Limb (tissue), 2 donors: ENCODE measurements at regions not wholly inside any gene's neighbourhood (a gene's known extent, or its start where the extent isn't known, plus 50 kb on each side); places are given as distances from the start of the nearest gene placed in this dataset.
"Not testable (repeated sequence)": the region's sequence is repeated elsewhere in the genome, so short reads cannot be mapped to it uniquely, and the experiment has no call there.

Source experiments
- DNase-seq, 2 donors: peaks; one replicate each; pipeline ENCODE4 v3.0.0-alpha.2; 2016; ENCODE audit errors: extremely low spot score in 2 of 2

- peak in 1 of 2 donors; percentile 67 for DNase-seq
These were observed 156.6 kb upstream of the CTSO start for GRCh38 chr4:156109943-156110900.

GRCh38 chr4:156109087-156109486, 155.4 kb upstream of the CTSO start:
- DNase-seq: not testable (repeated sequence)

GRCh38 chr4:156103311-156103710, 149.6 kb upstream of the CTSO start:
- DNase-seq: no peak

GRCh38 chr4:156102411-156102810, 148.7 kb upstream of the CTSO start:
- DNase-seq: no peak

- DNase-seq: peak in 1 of 2 donors; percentile 53
These were observed 147.9 kb upstream of the CTSO start for GRCh38 chr4:156101571-156101970.

DNA sequence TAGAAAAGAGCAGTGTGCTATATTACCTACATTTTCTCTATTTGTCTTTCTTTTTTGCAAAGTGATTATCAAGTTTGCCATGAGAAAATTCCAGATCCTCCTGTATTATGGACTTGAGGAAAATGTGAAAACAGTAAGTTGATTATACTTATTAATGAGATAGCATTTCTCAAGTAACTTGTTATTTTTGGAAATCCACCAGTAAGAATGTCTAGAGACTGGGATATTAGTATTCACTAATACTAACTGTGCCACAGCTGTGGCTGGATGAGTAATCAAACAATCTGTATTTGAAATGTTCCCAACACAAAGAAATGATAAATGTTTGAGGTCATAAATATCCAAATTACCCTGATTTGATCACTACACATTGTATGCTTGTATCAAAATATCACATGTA, 147.0 kb upstream of the CTSO start:
- DNase-seq: no peak

- no peak for DNase-seq
These were observed 145.1 kb upstream of the CTSO start for GRCh38 chr4:156098805-156099204.

DNA sequence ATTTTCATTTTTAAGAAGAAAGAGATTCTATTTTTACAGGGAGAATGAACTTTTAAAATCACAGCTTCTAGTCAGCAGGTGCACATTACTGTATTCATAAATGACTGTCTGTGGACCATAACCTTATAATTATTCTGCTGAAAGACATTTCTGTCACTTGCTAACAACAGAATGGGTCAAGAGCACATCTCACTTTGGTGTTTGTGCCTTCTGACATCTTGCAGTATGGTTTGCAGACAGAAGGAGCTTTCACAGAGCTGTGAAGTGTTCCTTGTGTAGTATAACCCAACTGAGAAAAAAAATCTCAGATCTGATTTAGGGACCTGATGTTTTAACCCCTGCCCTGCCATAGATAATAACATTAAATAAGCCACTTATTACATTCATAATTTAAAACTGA, 131.4 kb upstream of the CTSO start:
- no peak for DNase-seq

DNA sequence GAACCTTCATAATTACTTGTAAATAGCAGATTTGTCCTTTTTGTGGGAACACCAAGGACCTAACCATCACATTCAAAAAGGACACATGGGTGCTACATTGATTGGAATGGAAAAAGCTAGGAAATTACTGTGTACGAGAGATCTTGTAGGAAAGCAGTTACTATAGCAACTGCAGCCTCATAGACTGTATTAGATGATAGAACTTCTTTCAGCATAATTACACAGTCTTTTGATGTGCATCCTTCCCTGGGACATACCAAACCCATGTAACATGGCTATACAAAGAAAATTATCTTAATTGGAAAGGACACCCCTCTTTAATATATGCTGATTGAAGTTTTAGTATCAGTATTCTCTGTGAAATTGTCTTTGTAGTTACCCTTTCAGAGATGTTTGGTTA, 130.7 kb upstream of the CTSO start:
- DNase-seq: no peak

DNA sequence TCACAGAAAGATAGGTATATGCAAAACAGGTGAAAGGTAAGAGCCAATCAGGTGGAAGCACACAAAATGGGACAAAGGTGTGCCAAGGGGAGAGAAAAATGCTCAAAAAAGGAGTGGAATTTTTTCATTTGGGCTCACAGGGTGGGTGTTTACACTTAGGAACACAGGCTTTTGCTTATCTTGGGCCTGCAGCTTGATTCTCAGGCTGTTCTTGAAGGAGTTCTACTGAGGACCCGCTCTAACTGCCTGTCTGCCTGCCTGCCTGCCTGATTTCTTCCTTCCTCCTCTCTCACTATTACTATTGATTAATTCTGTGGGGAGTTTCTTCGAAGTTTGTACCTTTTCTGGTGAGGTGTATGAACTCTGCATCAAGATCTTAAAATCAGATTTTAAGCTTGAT, 120.3 kb upstream of the CTSO start:
- no peak for DNase-seq

GRCh38 chr4:156060661-156061060, 107.0 kb upstream of the CTSO start:
- DNase-seq: no peak

DNA sequence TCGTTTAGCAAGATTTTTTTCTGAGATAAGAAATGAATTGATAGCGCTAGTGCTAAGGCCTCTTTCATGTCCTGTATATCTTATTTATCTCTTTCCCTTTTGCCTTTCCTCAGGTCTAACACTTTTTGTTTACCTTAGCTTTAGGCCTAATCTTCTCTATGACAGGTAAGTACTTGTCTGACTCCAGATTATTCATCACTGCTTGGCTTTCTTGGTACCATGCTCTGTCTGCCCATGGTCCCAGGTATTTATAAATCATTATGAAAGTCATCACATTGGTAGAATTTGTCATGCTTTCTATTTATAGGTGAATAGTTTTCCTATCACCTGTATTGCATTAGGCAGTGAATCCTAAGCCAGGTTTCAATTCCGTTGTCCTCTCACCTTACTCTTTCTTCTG, 99.5 kb upstream of the CTSO start:
- DNase-seq: no peak

DNA sequence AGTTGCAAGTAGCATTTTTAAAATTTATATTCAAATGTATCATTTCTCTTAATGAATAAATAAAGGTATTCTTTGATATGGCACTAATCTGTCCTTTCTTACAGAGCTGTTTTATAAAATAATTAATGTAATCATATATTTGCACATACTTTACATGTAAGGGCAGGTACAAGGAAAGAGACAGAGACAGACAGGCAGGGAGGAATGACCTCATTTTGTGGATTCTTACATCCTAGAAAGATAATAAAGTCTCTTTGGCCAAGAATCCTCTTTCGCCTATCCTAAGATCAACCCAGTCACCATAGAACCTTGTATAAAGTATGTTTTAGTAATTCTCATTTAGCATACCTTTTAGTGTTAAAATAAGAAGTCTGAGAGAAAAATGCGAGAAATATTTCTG, 98.5 kb upstream of the CTSO start:
- no peak for DNase-seq

DNA sequence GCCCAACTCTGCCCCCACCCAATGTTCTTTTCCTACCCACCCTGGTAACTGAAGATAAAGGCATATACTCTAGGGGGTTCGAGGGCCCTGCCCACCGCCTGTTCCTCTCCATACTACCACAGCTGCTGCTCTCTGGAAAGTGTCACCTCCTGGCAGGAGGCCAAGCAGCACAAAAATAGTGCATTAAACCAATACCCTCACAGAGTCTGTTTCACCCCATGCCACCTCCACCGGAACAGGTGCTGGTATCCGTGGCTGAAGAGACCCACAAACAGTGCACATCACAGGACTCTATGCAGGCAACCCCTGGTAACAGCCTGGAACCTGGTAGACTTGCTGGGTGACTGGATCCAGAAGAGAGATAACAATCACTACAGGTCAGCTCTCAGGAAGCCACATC, 85.1 kb upstream of the CTSO start:
- peak in 1 of 2 donors; percentile 56 for DNase-seq

GRCh38 chr4:156036496-156036895, 82.8 kb upstream of the CTSO start:
- no peak for DNase-seq

GRCh38 chr4:156029691-156030090, 76.0 kb upstream of the CTSO start:
- no peak for DNase-seq

GRCh38 chr4:156021298-156021697, 67.6 kb upstream of the CTSO start:
- no peak for DNase-seq

DNA sequence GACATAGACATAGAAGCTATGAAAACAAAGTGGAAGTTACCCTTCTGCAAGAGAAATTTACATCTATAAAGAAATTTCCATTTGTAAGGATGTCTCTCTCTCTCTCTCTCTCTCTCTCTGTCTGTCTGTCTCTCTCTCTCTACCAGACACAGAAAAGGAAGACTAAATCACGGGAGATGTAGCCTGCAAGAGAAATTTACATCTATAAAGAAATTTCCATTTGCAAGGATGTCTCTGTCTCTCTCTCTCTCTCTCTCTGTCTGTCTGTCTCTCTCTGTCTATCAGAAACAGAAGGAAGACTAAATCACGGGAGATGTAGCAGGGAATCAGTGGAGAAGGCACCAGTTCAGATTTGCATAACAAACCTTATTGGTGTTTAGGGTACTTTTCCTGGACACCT, 65.6 kb upstream of the CTSO start:
- no peak for DNase-seq

- DNase-seq: no peak
These were observed 64.7 kb upstream of the CTSO start for GRCh38 chr4:156018383-156018782.

DNA sequence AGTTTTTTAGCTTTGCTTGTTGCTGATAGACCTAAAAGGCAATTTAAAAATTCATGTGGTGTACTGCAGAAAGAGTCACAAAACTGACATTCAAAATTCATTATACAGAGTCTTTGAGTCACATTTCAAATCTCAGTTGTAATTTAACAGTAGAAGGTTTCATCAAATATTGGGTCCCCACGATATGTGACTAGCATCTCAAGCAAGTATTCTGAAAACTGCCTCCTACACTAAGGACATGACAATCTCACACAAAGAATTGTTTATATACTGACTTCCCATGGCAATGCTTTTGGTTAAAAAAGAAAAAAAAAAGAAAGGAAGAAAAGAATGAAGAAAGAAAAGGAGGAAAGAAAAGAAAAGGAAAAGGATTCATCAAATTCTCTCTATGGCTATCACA, 62.1 kb upstream of the CTSO start:
- no peak for DNase-seq

- no peak for DNase-seq
These were observed 52.5 kb upstream of the CTSO start for GRCh38 chr4:156006192-156006591.
